Activated CD8-positive, alpha-beta memory T cell treated with anti-CD3 and anti-CD28 coated beads for 24 hours (primary cell): ENCODE measurements at regions not wholly inside any gene's neighbourhood (a gene's known extent, or its start where the extent isn't known, plus 50 kb on each side); places are given as distances from the start of the nearest gene placed in this dataset.
"Not testable (repeated sequence)": the region's sequence is repeated elsewhere in the genome, so short reads cannot be mapped to it uniquely, and the experiment has no call there.

Experiments used
- DNase-seq: peaks from one replicate; pipeline ENCODE4 v3.0.0-alpha.2; 2020

- DNase-seq: no peak
These were observed 1192.1 kb upstream of the CELF2 start for GRCh38 chr10:9825491-9826018.

GRCh38 chr10:9828110-9828509 lies 1189.6 kb upstream of the CELF2 start:
- no peak for DNase-seq

GRCh38 chr10:9833942-9834341 lies 1183.7 kb upstream of the CELF2 start:
- no peak for DNase-seq

GRCh38 chr10:9834434-9834833 lies 1183.2 kb upstream of the CELF2 start:
- no peak for DNase-seq

- DNase-seq: no peak
These were observed 1172.6 kb upstream of the CELF2 start for GRCh38 chr10:9845075-9845474.

GRCh38 chr10:9848278-9848677 lies 1169.4 kb upstream of the CELF2 start:
- no peak for DNase-seq

GRCh38 chr10:9848981-9849380 lies 1168.7 kb upstream of the CELF2 start:
- DNase-seq: no peak

GRCh38 chr10:9850415-9850814 lies 1167.3 kb upstream of the CELF2 start:
- no peak for DNase-seq

- no peak for DNase-seq
These were observed 1165.9 kb upstream of the CELF2 start for GRCh38 chr10:9851808-9852207.

GRCh38 chr10:9853405-9854355 lies 1164.0 kb upstream of the CELF2 start:
- DNase-seq: no peak

- DNase-seq: not testable (repeated sequence)
These were observed 1162.2 kb upstream of the CELF2 start for GRCh38 chr10:9855451-9855850.

- no peak for DNase-seq
These were observed 1158.9 kb upstream of the CELF2 start for GRCh38 chr10:9858816-9859215.

- DNase-seq: no peak
These were observed 1157.6 kb upstream of the CELF2 start for GRCh38 chr10:9860045-9860444.

GRCh38 chr10:9863559-9864121 lies 1154.0 kb upstream of the CELF2 start:
- DNase-seq: no peak

- DNase-seq: no peak
These were observed 1149.2 kb upstream of the CELF2 start for GRCh38 chr10:9868499-9868898.

GRCh38 chr10:9869205-9869604 lies 1148.5 kb upstream of the CELF2 start:
- DNase-seq: no peak

- no peak for DNase-seq
These were observed 1148.0 kb upstream of the CELF2 start for GRCh38 chr10:9869606-9870176.

GRCh38 chr10:9875353-9875752 lies 1142.3 kb upstream of the CELF2 start:
- DNase-seq: no peak

GRCh38 chr10:9877978-9878377 lies 1139.7 kb upstream of the CELF2 start:
- no peak for DNase-seq

- DNase-seq: no peak
These were observed 1139.3 kb upstream of the CELF2 start for GRCh38 chr10:9878383-9878782.

GRCh38 chr10:9885761-9886160 lies 1131.9 kb upstream of the CELF2 start:
- no peak for DNase-seq

GRCh38 chr10:9886772-9887171 lies 1130.9 kb upstream of the CELF2 start:
- DNase-seq: no peak

GRCh38 chr10:9895453-9895852 lies 1122.2 kb upstream of the CELF2 start:
- no peak for DNase-seq

- DNase-seq: no peak
These were observed 1121.7 kb upstream of the CELF2 start for GRCh38 chr10:9895981-9896380.
